Tibial artery (tissue), 4 donors: ENCODE measurements at regions not wholly inside any gene's neighbourhood (a gene's known extent, or its start where the extent isn't known, plus 50 kb on each side); places are given as distances from the start of the nearest gene placed in this dataset.

Experiments
- DNase-seq, 2 donors: peaks; one replicate each; pipeline ENCODE4 v3.0.0-alpha.2; 2019
- H3K27ac ChIP-seq, 2 donors: fragments of 200-600 bp; sonication (generic) in 1 of 2; 1 replicate in 1 of 2; 2 replicates in 1 of 2; pipeline ENCODE4 v1.5.1; 2018 to 2019; ENCODE audit warnings: mild to moderate bottlenecking in 1 of 2
- H3K27me3 ChIP-seq, 2 donors: fragments of 200-600 bp; sonication (generic) in 1 of 2; one replicate each; pipeline versions ENCODE4 v1.5.1 to v1.6.0; 2016 to 2019
- H3K36me3 ChIP-seq, 3 donors: fragments of 200-600 bp; sonication (generic) in 2 of 3; one replicate each; pipeline ENCODE4 v1.5.1; 2016 to 2019; ENCODE audit warnings: mild to moderate bottlenecking in 2 of 3
- H3K4me1 ChIP-seq, 4 donors: fragments of 200-600 bp; sonication (generic) in 2 of 4; 1 replicate in 3 of 4; 2 replicates in 1 of 4; pipeline ENCODE4 v1.5.1; 2016 to 2019
- H3K4me3 ChIP-seq, 2 donors: fragments of 200-600 bp; sonication (generic) in 1 of 2; 1 replicate in 1 of 2; 2 replicates in 1 of 2; pipeline ENCODE4 v1.5.1; 2018 to 2019; ENCODE audit warnings: mild to moderate bottlenecking in 2 of 2
- H3K9me3 ChIP-seq, 3 donors: fragments of 200-600 bp; sonication (generic) in 1 of 3; one replicate each; pipeline ENCODE4 v1.5.1; 2016 to 2019
- intact Hi-C: fragments of 100-400 bp; cut with DNase I; formaldehyde crosslinking; loops from one replicate; pipeline ENCODE4 v1.15.0; 2023; ENCODE audit warnings: low total_unique reads
- TF ChIP-seq, protein P1 (sequence below), 2 experiments: fragments of 200-600 bp in 1 of 2; fragments of 450-650 bp in 1 of 2; IDR thresholded peaks; one replicate each; pipeline ENCODE4 v1.5.1; 2017 to 2019; ENCODE audit warnings: antibody characterized with exemption in 2 of 2, mild to moderate bottlenecking in 1 of 2, moderate library complexity in 1 of 2

DNA sequence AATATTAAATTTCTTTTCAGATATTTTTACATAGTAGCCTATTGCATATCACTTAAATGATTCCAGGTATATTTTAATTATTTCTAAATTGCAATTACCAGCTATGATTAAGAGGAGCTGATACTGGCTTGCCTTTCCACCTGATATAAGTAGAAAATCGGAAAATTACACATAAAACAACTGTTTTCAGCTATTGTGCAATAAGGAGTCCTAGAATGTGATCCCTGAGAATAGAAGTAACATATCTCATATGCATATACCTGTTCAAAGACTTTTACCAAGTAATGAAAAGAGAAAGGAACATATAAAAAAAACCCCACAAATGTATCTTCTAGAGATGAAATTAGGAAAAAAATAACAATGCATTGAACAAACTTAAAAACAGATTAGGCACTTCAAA is 1354.6 kb upstream of the PCDH9 start:
- intact Hi-C loops: no loop called here
- Histone ChIP-seq H3K4me3 (no peak overlapping the region), H3K4me1 (no peaks in the 10 kb centered on the region), H3K27me3 (no peaks in the 10 kb centered on the region), H3K9me3 (no peaks in the 10 kb centered on the region), H3K27ac (no peak overlapping the region), H3K36me3 (no peaks in the 10 kb centered on the region)
- TF ChIP-seq, protein P1, sequence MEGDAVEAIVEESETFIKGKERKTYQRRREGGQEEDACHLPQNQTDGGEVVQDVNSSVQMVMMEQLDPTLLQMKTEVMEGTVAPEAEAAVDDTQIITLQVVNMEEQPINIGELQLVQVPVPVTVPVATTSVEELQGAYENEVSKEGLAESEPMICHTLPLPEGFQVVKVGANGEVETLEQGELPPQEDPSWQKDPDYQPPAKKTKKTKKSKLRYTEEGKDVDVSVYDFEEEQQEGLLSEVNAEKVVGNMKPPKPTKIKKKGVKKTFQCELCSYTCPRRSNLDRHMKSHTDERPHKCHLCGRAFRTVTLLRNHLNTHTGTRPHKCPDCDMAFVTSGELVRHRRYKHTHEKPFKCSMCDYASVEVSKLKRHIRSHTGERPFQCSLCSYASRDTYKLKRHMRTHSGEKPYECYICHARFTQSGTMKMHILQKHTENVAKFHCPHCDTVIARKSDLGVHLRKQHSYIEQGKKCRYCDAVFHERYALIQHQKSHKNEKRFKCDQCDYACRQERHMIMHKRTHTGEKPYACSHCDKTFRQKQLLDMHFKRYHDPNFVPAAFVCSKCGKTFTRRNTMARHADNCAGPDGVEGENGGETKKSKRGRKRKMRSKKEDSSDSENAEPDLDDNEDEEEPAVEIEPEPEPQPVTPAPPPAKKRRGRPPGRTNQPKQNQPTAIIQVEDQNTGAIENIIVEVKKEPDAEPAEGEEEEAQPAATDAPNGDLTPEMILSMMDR (IDR thresholded peaks at IDR 0.05): no peak
- DNase-seq: no peak

DNA sequence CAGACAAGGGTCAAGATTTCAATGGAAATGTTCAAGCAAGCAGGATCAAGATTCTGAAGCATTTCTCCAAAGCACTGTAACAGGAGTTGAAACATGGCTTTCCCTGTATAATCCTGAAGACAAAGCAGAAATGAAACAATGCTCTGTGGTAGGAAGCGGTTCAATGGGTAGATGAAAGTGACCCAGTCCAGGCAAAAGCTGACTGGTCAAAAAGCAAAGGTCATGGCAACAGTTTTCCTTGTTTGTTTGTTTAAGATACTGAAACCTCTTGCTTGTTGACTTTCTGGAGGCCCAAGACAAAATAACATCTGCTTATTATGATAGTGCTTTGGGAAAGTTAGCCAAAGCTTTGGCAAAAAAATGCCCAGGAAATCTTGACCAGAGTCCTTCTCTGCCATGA is 1343.9 kb upstream of the PCDH9 start:
- DNase-seq: no peak
- TF ChIP-seq, protein P1 (IDR thresholded peaks at IDR 0.05): no peak
- intact Hi-C loops: no loop called here
- no peak overlapping the region for H3K4me3 ChIP-seq
- H3K36me3 ChIP-seq: no peaks in the 10 kb centered on the region
- no peaks in the 10 kb centered on the region for H3K4me1 ChIP-seq
- no peak overlapping the region for H3K27ac ChIP-seq
- no peaks in the 10 kb centered on the region for H3K9me3 ChIP-seq
- no peaks in the 10 kb centered on the region for H3K27me3 ChIP-seq

DNA sequence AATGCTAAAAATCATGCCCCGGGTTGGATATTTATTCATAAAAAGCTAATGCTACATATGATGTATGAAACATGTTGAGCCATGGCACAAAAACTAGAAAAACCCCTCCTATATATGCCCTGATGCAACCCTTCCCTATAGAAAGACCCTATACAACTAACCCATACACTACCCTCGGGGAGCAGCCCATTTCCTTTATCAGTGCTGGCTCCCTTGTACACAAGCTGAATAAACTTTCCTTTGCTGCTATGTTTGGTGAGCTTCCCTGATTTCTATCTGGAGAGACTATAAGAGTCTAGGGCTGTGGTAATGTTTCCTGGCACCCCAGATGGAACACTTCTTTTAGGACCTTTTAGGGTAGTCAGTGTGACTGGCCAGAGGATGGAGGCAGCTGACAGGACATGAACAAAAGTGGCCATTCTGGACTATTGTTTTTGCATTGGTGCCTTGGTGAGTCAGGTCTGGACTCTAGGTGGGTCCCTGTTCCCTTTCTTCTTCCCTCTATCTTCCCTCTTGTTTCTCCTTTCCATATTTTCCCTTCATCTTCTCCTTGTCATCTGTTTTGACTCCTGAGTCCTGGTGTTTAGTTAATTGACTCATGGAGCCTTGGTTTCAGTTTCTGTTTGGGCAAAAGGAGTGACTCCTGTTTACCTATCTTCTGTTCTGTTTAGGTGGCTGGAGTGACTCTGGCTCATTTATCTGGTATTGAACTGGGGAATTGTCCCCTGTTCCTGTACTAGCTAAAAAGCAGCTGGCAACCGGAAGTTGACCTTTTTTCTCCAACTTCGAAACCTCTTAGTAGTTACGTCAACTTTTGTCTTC is 1321.8 kb upstream of the PCDH9 start:
- TF ChIP-seq, protein P1 (IDR thresholded peaks at IDR 0.05): no peak
- Histone ChIP-seq H3K36me3 (no peaks in the 10 kb centered on the region), H3K27ac (no peak overlapping the region), H3K27me3 (no peaks in the 10 kb centered on the region), H3K9me3 (no peaks in the 10 kb centered on the region), H3K4me3 (no peak overlapping the region), H3K4me1 (no peaks in the 10 kb centered on the region)
- intact Hi-C loops: no loop called here
- no peak for DNase-seq

DNA sequence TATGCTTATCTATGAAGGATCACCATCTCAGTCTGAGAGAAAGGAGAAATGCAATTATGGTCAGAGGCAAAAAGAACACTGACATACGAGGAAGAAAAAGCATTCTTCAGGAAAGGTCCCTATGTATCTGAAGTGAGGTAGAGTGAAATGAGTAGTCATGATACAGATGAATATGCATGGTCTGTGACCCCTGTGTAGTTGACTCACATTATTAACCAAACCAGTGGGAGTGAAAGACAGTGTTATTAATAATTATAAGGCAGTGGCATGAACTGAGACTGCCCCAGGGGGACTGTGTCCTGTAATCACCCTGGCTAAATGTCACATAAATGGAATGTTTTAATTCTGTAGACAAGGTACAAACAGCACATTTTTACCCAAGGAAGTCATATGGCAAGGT is 1320.2 kb upstream of the PCDH9 start:
- no peak for DNase-seq
- intact Hi-C loops: no loop called here
- TF ChIP-seq, protein P1 (IDR thresholded peaks at IDR 0.05): no peak

DNA sequence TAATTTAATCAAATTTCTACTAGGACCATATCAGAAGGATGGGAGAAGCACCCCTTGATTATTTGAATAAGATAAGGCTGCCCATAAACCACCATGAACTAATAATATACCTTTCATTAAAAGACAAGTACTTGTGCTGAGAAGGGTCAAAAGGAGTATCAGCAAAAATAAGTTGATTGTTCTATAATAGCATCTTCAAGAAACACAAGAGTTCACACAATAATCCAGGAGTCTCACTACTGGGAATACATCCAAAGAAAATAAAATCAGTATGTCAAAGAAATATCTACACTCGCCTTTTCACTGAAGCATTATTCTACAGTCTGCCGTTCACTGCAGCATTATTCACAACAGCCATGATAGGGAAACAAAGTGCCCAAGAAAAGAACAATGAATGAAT is 1310.1 kb upstream of the PCDH9 start:
- TF ChIP-seq, protein P1 (IDR thresholded peaks at IDR 0.05): no peak
- intact Hi-C loops: no loop called here
- Histone ChIP-seq H3K9me3 (no peaks in the 10 kb centered on the region), H3K27me3 (no peaks in the 10 kb centered on the region), H3K27ac (no peak overlapping the region), H3K4me3 (no peak overlapping the region), H3K4me1 (no peaks in the 10 kb centered on the region), H3K36me3 (no peaks in the 10 kb centered on the region)
- no peak for DNase-seq

More for the DNA sequence above, 1320.2 kb upstream of the PCDH9 start:
- Histone ChIP-seq H3K27me3 (no peaks in the 10 kb centered on the region), H3K36me3 (no peaks in the 10 kb centered on the region), H3K4me3 (no peak overlapping the region), H3K4me1 (no peaks in the 10 kb centered on the region), H3K27ac (no peak overlapping the region), H3K9me3 (no peaks in the 10 kb centered on the region)
